Fibroblast of lung (primary cell): ENCODE measurements at regions not wholly inside any gene's neighbourhood (a gene's known extent, or its start where the extent isn't known, plus 50 kb on each side); places are given as distances from the start of the nearest gene placed in this dataset.
A peak's percentile ranks its signal among the peaks of the same experiment; 100 is the strongest.

Experiments
- DNase-seq, 2 donors: peaks; one replicate each; pipeline versions ENCODE4 v3.0.0 to v3.0.0-alpha.2; 2010; ENCODE audit warnings: low read depth in 2 of 2
- H2AFZ ChIP-seq: 2 replicates; pipeline ENCODE4 v1.5.1; 2012; ENCODE audit warnings: low read length, control low read depth, inconsistent platforms
- H3K27ac ChIP-seq: 2 replicates; pipeline ENCODE4 v1.5.1; 2011; ENCODE audit warnings: low read length, control low read depth; ENCODE audit not compliant: insufficient read depth
- H3K27me3 ChIP-seq: 2 replicates; pipeline ENCODE4 v1.5.1; 2011; ENCODE audit warnings: mild to moderate bottlenecking, low read length; ENCODE audit not compliant: control insufficient read depth, insufficient read depth
- H3K36me3 ChIP-seq: 2 replicates; pipeline ENCODE4 v1.5.1; 2011; ENCODE audit warnings: low read length; ENCODE audit not compliant: control insufficient read depth, insufficient read depth
- H3K4me1 ChIP-seq: 2 replicates; pipeline ENCODE4 v1.5.1; 2011; ENCODE audit warnings: low read length; ENCODE audit not compliant: control insufficient read depth, insufficient read depth; ENCODE audit errors: extremely low read depth
- H3K4me2 ChIP-seq: 2 replicates; pipeline ENCODE4 v1.5.1; 2011; ENCODE audit warnings: low read length, control low read depth; ENCODE audit not compliant: insufficient read depth; ENCODE audit errors: extremely low read depth
- H3K4me3 ChIP-seq, 4 experiments: fragments of 200-600 bp in 1 of 4; sonication (generic) in 1 of 4; replicated peaks in 1 of 4; 2 replicates each; pipeline ENCODE4 v1.5.1; 2011 to 2016; ENCODE audit warnings: low read length in 4 of 4, low read depth in 3 of 4, mild to moderate bottlenecking in 3 of 4, control low read depth in 2 of 4, inconsistent platforms in 1 of 4, mixed read lengths in 1 of 4; ENCODE audit not compliant: insufficient read depth in 1 of 4; ENCODE audit errors: control extremely low read depth in 1 of 4
- H3K79me2 ChIP-seq: 2 replicates; pipeline ENCODE4 v1.5.1; 2012; ENCODE audit warnings: mild to moderate bottlenecking, low read length, inconsistent platforms; ENCODE audit not compliant: control insufficient read depth, insufficient read depth
- H3K9ac ChIP-seq: 2 replicates; pipeline ENCODE4 v1.5.1; 2011; ENCODE audit warnings: mild to moderate bottlenecking, low read length, control low read depth; ENCODE audit not compliant: insufficient read depth
- H3K9me3 ChIP-seq: 2 replicates; pipeline ENCODE4 v1.5.1; 2012; ENCODE audit warnings: low read depth, low read length; ENCODE audit not compliant: control insufficient read depth, insufficient read depth
- H4K20me1 ChIP-seq: 2 replicates; pipeline ENCODE4 v1.5.1; 2011; ENCODE audit warnings: low read length; ENCODE audit not compliant: control insufficient read depth, insufficient read depth; ENCODE audit errors: extremely low read depth
- EZH2 ChIP-seq: IDR thresholded peaks from 2 replicates; pipeline ENCODE4 v1.5.1; 2012; ENCODE audit warnings: low read length, control low read depth, mild to moderate bottlenecking; ENCODE audit errors: missing control alignments
- TF ChIP-seq, protein P1 (sequence below), 2 donors: IDR thresholded peaks in 1 of 2; conservative IDR thresholded peaks in 1 of 2; 1 replicate in 1 of 2; 2 replicates in 1 of 2; pipeline ENCODE4 v1.5.1; 2011 to 2012; ENCODE audit warnings: low read length in 2 of 2, control low read depth in 1 of 2, inconsistent platforms in 1 of 2, low read depth in 1 of 2, mild to moderate bottlenecking in 1 of 2

DNA sequence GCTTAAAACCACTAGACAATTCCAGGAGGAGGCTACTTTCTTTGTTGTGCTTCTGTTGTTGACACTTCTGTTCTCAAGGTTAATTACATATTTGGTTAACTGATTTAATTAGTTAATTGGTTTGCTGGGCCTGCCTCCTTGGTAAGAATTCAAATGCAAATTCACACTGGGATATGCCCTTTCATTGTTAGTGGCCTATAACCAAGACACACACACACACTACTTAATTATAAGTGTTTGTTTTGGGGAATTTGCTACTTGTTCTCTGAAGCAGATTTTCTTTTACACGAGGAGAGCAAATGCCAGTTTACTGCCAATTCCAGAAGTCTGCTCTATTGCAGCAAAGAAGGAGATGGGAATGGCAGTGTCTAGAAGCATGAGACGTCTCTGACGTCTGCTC, 101.6 kb upstream of the BASP1 start:
- Histone ChIP-seq H3K27me3 (no peaks in the 10 kb centered on the region), H3K9me3 (no peaks in the 10 kb centered on the region), H3K9ac (no peak overlapping the region), H3K36me3 (no peaks in the 10 kb centered on the region), H2AFZ (no peak overlapping the region), H3K27ac (no peak overlapping the region), H3K4me1 (peaks cover 11% of the 10 kb centered on the region), H3K79me2 (no peaks in the 10 kb centered on the region), H3K4me2 (no peak overlapping the region), H4K20me1 (no peaks in the 10 kb centered on the region), H3K4me3 (no peak overlapping the region)
- no peak for DNase-seq
- no peak for TF ChIP-seq EZH2
- TF ChIP-seq, protein P1, sequence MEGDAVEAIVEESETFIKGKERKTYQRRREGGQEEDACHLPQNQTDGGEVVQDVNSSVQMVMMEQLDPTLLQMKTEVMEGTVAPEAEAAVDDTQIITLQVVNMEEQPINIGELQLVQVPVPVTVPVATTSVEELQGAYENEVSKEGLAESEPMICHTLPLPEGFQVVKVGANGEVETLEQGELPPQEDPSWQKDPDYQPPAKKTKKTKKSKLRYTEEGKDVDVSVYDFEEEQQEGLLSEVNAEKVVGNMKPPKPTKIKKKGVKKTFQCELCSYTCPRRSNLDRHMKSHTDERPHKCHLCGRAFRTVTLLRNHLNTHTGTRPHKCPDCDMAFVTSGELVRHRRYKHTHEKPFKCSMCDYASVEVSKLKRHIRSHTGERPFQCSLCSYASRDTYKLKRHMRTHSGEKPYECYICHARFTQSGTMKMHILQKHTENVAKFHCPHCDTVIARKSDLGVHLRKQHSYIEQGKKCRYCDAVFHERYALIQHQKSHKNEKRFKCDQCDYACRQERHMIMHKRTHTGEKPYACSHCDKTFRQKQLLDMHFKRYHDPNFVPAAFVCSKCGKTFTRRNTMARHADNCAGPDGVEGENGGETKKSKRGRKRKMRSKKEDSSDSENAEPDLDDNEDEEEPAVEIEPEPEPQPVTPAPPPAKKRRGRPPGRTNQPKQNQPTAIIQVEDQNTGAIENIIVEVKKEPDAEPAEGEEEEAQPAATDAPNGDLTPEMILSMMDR (conservative IDR thresholded peaks at IDR 0.05 in 1 of 2, IDR thresholded peaks at IDR 0.05 in 1 of 2; ENCODE audit: low read depth in 1 of 2, low read length in 2 of 2): no peak

DNA sequence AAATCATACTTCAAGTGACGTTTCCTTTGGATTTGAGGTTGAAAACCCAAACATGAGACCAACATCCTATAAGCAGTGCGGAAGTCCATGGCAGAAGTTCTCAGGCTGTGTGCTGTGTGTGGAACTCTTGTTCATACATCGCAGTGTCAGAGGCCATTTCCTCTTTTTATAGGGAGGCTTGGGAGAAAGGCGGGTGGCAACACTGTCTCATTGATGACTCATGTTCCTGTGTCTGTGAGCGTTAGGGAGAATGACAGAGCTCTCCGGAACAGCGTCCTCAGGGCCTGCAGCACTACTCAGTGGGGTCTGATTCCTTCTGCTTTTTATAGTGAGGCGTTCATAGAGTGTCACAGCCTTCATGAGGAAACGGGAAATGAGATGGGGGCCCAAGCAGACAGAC, 98.8 kb upstream of the BASP1 start:
- no peaks in the 10 kb centered on the region for H4K20me1 ChIP-seq
- peak; percentile 89 to 95 for DNase-seq
- H3K4me3 ChIP-seq: no peak overlapping the region
- H3K79me2 ChIP-seq: no peaks in the 10 kb centered on the region
- H3K27ac ChIP-seq: peak overlapping the region; percentile 64
- no peak overlapping the region for H3K9ac ChIP-seq
- H3K9me3 ChIP-seq: no peaks in the 10 kb centered on the region
- H3K4me2 ChIP-seq: peak overlapping the region; percentile 72
- H3K4me1 ChIP-seq: peaks cover 9% of the 10 kb centered on the region
- H2AFZ ChIP-seq: peak overlapping the region; percentile 67
- TF ChIP-seq EZH2: no peak
- TF ChIP-seq, protein P1 (conservative IDR thresholded peaks at IDR 0.05 in 1 of 2, IDR thresholded peaks at IDR 0.05 in 1 of 2; ENCODE audit: low read depth in 1 of 2, low read length in 2 of 2): no peak
- H3K36me3 ChIP-seq: no peaks in the 10 kb centered on the region
- no peaks in the 10 kb centered on the region for H3K27me3 ChIP-seq

DNA sequence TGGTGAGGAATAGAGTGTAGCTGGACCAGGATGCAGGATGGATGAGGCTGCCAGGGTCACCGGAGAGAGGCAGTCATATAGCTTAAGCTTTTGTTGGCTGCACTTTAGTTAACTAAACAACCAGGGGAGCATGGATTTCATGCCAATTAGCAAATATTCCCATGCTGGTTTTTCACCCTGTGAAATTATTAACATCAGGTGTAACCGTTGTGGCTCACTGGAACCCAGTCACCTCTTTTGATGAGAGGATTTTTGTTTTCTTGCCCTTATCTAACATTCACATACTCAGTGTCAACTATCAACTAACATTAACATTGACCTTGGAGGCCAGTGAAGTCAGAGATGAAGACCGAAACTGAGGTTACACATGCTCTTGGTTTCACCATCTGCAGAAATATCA, 97.2 kb upstream of the BASP1 start:
- no peak for DNase-seq
- no peaks in the 10 kb centered on the region for H3K27me3 ChIP-seq
- H4K20me1 ChIP-seq: no peaks in the 10 kb centered on the region
- TF ChIP-seq, protein P1 (conservative IDR thresholded peaks at IDR 0.05 in 1 of 2, IDR thresholded peaks at IDR 0.05 in 1 of 2; ENCODE audit: low read depth in 1 of 2, low read length in 2 of 2): no peak
- TF ChIP-seq EZH2: no peak
- no peak overlapping the region for H3K4me3 ChIP-seq
- no peaks in the 10 kb centered on the region for H3K79me2 ChIP-seq
- H3K4me1 ChIP-seq: peaks cover 2% of the 10 kb centered on the region
- H3K9me3 ChIP-seq: no peaks in the 10 kb centered on the region
- no peaks in the 10 kb centered on the region for H3K36me3 ChIP-seq
- no peak overlapping the region for H3K4me2 ChIP-seq
- H2AFZ ChIP-seq: no peak overlapping the region
- no peak overlapping the region for H3K9ac ChIP-seq
- H3K27ac ChIP-seq: no peak overlapping the region
